ENCODE measurements at regions not wholly inside any gene's neighbourhood (a gene's known extent, or its start where the extent isn't known, plus 50 kb on each side); places are given as distances from the start of the nearest gene placed in this dataset.

GRCh38 chr18:65425366-65425765 is 325.4 kb upstream of the CDH7 start:
- no peak for DNase-seq (ENCODE audit: extremely low read depth in 1 of 11, low read depth in 9 of 11, low spot score in 4 of 11)

GRCh38 chr18:65423776-65424175 is 327.0 kb upstream of the CDH7 start:
- peak in 3 of 11 donors; percentile 3 to 9 (median 6) for DNase-seq (ENCODE audit: extremely low read depth in 1 of 11, low read depth in 9 of 11, low spot score in 4 of 11)

GRCh38 chr18:65422544-65423136 is 328.2 kb upstream of the CDH7 start:
- no peak for DNase-seq (ENCODE audit: extremely low read depth in 1 of 11, low read depth in 9 of 11, low spot score in 4 of 11)

- DNase-seq (ENCODE audit: extremely low read depth in 1 of 11, low read depth in 9 of 11, low spot score in 4 of 11): peak in 4 of 11 donors; percentile 4 to 12 (median 8)
Observed at GRCh38 chr18:65415098-65415497, 335.7 kb upstream of the CDH7 start.

GRCh38 chr18:65414501-65414900 is 336.3 kb upstream of the CDH7 start:
- DNase-seq (ENCODE audit: extremely low read depth in 1 of 11, low read depth in 9 of 11, low spot score in 4 of 11): no peak

GRCh38 chr18:65411061-65411460 is 339.8 kb upstream of the CDH7 start:
- no peak for DNase-seq (ENCODE audit: extremely low read depth in 1 of 11, low read depth in 9 of 11, low spot score in 4 of 11)

- no peak for DNase-seq (ENCODE audit: extremely low read depth in 1 of 11, low read depth in 9 of 11, low spot score in 4 of 11)
Observed at GRCh38 chr18:65409261-65409660, 341.6 kb upstream of the CDH7 start.

- no peak for DNase-seq (ENCODE audit: extremely low read depth in 1 of 11, low read depth in 9 of 11, low spot score in 4 of 11)
Observed at GRCh38 chr18:65403534-65403933, 347.3 kb upstream of the CDH7 start.

- no peak for DNase-seq (ENCODE audit: extremely low read depth in 1 of 11, low read depth in 9 of 11, low spot score in 4 of 11)
Observed at GRCh38 chr18:65399091-65399490, 351.7 kb upstream of the CDH7 start.

GRCh38 chr18:65398347-65399075 is 352.3 kb upstream of the CDH7 start:
- DNase-seq (ENCODE audit: extremely low read depth in 1 of 11, low read depth in 9 of 11, low spot score in 4 of 11): no peak

- DNase-seq (ENCODE audit: extremely low read depth in 1 of 11, low read depth in 9 of 11, low spot score in 4 of 11): no peak
Observed at GRCh38 chr18:65380986-65381385, 369.8 kb upstream of the CDH7 start.

GRCh38 chr18:65380571-65380970 is 370.2 kb upstream of the CDH7 start:
- no peak for DNase-seq (ENCODE audit: extremely low read depth in 1 of 11, low read depth in 9 of 11, low spot score in 4 of 11)

GRCh38 chr18:65372904-65373303 is 377.9 kb upstream of the CDH7 start:
- DNase-seq (ENCODE audit: extremely low read depth in 1 of 11, low read depth in 9 of 11, low spot score in 4 of 11): no peak

GRCh38 chr18:65365245-65365980 is 385.4 kb upstream of the CDH7 start:
- peak in 8 of 11 donors; percentile 2 to 24 (median 6) for DNase-seq (ENCODE audit: extremely low read depth in 1 of 11, low read depth in 9 of 11, low spot score in 4 of 11)

GRCh38 chr18:65363911-65364632 is 386.7 kb upstream of the CDH7 start:
- DNase-seq (ENCODE audit: extremely low read depth in 1 of 11, low read depth in 9 of 11, low spot score in 4 of 11): no peak

- DNase-seq (ENCODE audit: extremely low read depth in 1 of 11, low read depth in 9 of 11, low spot score in 4 of 11): no peak
Observed at GRCh38 chr18:65363011-65363410, 387.8 kb upstream of the CDH7 start.

GRCh38 chr18:65359479-65359878 is 391.3 kb upstream of the CDH7 start:
- DNase-seq (ENCODE audit: extremely low read depth in 1 of 11, low read depth in 9 of 11, low spot score in 4 of 11): no peak

GRCh38 chr18:65358306-65358705 is 392.5 kb upstream of the CDH7 start:
- DNase-seq (ENCODE audit: extremely low read depth in 1 of 11, low read depth in 9 of 11, low spot score in 4 of 11): no peak

GRCh38 chr18:65352186-65352585 is 398.6 kb upstream of the CDH7 start:
- no peak for DNase-seq (ENCODE audit: extremely low read depth in 1 of 11, low read depth in 9 of 11, low spot score in 4 of 11)

- DNase-seq (ENCODE audit: extremely low read depth in 1 of 11, low read depth in 9 of 11, low spot score in 4 of 11): no peak
Observed at GRCh38 chr18:65349635-65350034, 401.2 kb upstream of the CDH7 start.

Measured in renal cortex interstitium (tissue), 11 donors.